Activated CD4-positive, alpha-beta T cell treated with anti-CD3 and anti-CD28 coated beads, Interleukin-2, amount 10 ng/mL, durations not matched to agents 24 days and 14 days (primary cell): ENCODE measurements at regions not wholly inside any gene's neighbourhood (a gene's known extent, or its start where the extent isn't known, plus 50 kb on each side); places are given as distances from the start of the nearest gene placed in this dataset.
A peak's percentile ranks its signal among the peaks of the same experiment; 100 is the strongest.
"Not testable (repeated sequence)": the region's sequence is repeated elsewhere in the genome, so short reads cannot be mapped to it uniquely, and the experiment has no call there.

ENCODE experiments used
- DNase-seq: peaks from one replicate; pipeline ENCODE4 v3.0.0; 2022
- H3K27ac Mint-ChIP-seq: one replicate; pipeline ENCODE4 v1.8.0; 2022; ENCODE audit warnings: mild to moderate bottlenecking, mixed read lengths
- H3K27me3 Mint-ChIP-seq: one replicate; pipeline ENCODE4 v1.8.0; 2022; ENCODE audit warnings: mixed read lengths
- H3K36me3 Mint-ChIP-seq: one replicate; pipeline ENCODE4 v1.8.0; 2022; ENCODE audit warnings: low read depth, mild to moderate bottlenecking, mixed read lengths
- H3K4me1 Mint-ChIP-seq: one replicate; pipeline ENCODE4 v1.8.0; 2021; ENCODE audit warnings: mixed read lengths
- H3K4me3 Mint-ChIP-seq: one replicate; pipeline ENCODE4 v1.8.0; 2022; ENCODE audit warnings: mild to moderate bottlenecking, moderate library complexity, mixed read lengths
- H3K9me3 Mint-ChIP-seq: one replicate; pipeline ENCODE4 v1.8.0; 2021; ENCODE audit warnings: mixed read lengths
- intact Hi-C: fragments of 100-400 bp; cut with micrococcal nuclease; formaldehyde crosslinking; loops from one replicate; pipeline ENCODE4 v1.15.1; 2023

DNA sequence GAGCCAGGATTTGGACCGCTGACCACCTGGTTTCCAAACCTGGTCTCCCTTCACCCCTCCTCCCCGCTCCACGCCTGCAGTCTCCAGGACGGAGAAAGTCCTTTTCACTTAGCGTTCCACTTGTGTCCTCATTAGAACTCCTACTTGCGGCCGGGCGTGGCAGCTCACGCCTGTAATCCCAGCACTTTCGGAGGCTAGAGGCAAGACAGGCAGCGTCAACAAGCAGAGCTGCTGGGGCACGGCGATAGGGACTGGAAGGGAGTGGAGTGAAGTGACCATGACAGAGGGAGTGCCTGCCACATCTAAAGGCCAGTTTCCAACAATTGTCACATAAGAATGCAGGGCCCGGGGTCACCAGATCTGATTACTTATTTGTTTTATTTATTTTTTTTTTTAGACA is 132.5 kb upstream of the NCOR2 start:
- H3K4me1 Mint-ChIP-seq, result no peaks in the 10 kb centered on the region
- H3K36me3 Mint-ChIP-seq, result no peaks in the 10 kb centered on the region
- H3K9me3 Mint-ChIP-seq, result no peaks in the 10 kb centered on the region

DNA sequence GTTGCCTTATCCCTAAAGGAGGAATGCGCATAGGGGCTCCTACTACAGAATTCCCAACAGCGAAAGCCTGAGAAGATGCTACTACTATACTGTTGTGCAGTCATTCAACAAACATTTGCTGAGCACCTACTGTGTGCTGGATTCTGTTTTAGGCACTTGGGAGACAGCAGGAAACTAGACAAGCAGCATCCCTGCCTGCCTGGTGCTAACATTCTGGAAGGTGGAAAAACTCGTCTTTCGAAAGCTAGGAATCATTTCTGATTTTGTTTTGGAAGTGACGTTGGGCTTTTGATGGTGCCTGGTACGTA is 131.5 kb upstream of the NCOR2 start:
- H3K9me3 Mint-ChIP-seq, result no peaks in the 10 kb centered on the region
- peaks cover 18% of the 10 kb centered on the region for H3K27me3 Mint-ChIP-seq
- intact Hi-C loops, result no loop called here
- H3K4me3 Mint-ChIP-seq, result no peak overlapping the region
- H3K36me3 Mint-ChIP-seq, result no peaks in the 10 kb centered on the region
- H3K27ac Mint-ChIP-seq, result no peak overlapping the region
- no peak for DNase-seq
- peaks cover 7% of the 10 kb centered on the region for H3K4me1 Mint-ChIP-seq

More for the DNA sequence above, 132.5 kb upstream of the NCOR2 start:
- Mint-ChIP-seq H3K27ac (no peak overlapping the region), H3K27me3 (peaks cover 18% of the 10 kb centered on the region), H3K4me3 (no peak overlapping the region)
- DNase-seq, result no peak
- intact Hi-C loops, result no loop called here

DNA sequence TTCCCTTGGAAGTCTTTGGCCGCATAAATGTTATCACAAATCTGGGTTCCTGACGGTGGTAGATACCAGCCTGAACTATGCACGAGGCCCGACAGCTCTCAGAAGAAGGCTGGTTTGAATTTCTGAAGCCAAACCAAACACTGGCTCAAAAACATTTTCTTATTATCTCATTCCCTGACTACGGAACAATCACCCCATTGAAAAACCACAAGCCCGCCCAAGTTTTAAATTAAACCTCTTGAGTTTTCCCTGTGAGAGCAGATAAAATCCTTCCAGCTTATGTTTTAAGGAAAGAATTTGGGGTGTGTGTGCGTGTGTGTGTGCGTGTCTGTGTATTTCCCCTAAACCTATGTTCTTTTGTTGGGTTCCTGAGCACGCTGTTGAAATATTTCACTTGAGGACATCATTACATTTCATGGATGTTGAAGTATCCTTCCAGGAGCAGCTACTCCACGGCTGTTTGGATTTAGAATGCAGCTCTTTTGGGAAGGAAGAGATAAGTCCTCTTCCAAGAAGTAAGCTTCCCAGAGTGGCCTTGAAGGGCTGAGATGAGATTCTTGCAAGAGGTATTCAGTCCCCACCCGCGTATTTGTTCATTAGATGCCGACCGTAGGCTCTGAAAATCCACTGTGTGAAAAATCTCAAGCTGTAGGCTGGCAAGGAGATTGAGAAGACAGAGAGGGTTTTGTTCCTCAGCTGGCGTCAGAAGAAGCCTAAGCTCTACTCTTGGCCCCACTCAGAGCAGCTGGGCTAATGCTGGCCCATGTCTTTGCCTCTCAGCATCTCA is 131.0 kb upstream of the NCOR2 start:
- no peak overlapping the region for H3K27ac Mint-ChIP-seq
- H3K4me1 Mint-ChIP-seq, result peaks cover 7% of the 10 kb centered on the region
- intact Hi-C loops, result no loop called here
- H3K36me3 Mint-ChIP-seq, result no peaks in the 10 kb centered on the region
- H3K9me3 Mint-ChIP-seq, result no peaks in the 10 kb centered on the region
- DNase-seq, result no peak
- H3K4me3 Mint-ChIP-seq, result no peak overlapping the region
- peaks cover 16% of the 10 kb centered on the region for H3K27me3 Mint-ChIP-seq

DNA sequence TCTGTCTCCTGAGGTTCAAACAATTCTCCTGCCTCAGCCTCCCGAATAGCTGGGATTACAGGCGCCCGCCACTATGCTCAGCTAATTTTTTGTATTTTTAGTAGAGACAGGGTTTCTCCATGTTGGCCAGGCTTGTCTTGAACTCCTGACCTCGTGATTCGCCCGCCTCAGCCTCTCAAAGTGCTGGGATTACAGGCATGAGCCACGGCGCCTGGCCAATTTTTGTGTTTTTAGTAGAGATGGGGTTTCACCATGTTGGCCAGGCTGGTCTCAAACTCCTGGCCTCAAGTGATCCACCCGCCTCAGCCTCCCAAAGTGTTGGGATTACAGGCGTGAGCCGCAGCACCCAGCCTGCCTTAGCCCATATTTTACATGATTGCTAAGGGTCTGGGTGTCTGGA is 130.3 kb upstream of the NCOR2 start:
- H3K9me3 Mint-ChIP-seq, H3K4me1 Mint-ChIP-seq, H3K36me3 Mint-ChIP-seq, H3K4me3 Mint-ChIP-seq, intact Hi-C loops, DNase-seq, H3K27ac Mint-ChIP-seq: not testable (repeated sequence)
- peaks cover 14% of the 10 kb centered on the region for H3K27me3 Mint-ChIP-seq

DNA sequence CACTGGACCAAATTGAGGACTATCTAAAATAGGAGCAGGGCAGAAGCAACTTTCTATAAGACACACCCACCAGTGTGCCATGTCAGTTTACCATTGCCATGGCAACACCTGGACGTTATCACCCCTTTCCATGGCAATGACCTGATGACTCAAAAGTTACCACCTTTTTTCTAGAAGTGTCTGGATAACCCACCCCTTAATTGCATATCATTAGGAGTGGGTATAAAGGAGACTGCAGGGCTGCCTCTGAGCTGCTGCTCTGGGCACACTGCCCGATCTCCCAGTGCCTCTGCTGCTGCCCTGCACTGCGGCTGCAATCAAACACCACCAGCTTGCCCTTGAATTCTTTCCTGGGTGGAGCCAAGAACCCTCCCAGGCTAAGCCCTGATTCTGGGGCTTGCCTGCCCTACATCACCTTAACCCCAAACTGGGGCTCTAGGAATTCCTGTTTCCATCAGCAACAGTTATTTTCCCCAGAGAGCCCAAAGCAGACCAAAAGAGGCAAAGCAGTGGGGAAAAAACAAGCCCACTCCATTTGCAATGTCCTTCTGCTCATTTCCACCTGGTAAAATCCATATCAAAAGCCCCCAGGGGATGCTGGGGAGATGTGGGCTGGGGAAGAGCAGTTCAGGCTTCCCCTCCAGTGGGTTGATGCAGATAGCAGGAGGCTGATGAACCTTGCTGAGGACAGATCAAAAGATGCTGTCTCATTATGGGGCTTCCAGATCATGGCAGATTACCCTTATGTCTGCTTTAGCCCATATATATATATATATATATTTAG is 129.5 kb upstream of the NCOR2 start:
- DNase-seq, result no peak
- intact Hi-C loops, result no loop called here
- H3K4me1 Mint-ChIP-seq, result peaks cover 7% of the 10 kb centered on the region
- H3K27me3 Mint-ChIP-seq, result peaks cover 11% of the 10 kb centered on the region
- no peak overlapping the region for H3K27ac Mint-ChIP-seq
- no peaks in the 10 kb centered on the region for H3K36me3 Mint-ChIP-seq
- no peak overlapping the region for H3K4me3 Mint-ChIP-seq
- H3K9me3 Mint-ChIP-seq, result peaks cover 6% of the 10 kb centered on the region

DNA sequence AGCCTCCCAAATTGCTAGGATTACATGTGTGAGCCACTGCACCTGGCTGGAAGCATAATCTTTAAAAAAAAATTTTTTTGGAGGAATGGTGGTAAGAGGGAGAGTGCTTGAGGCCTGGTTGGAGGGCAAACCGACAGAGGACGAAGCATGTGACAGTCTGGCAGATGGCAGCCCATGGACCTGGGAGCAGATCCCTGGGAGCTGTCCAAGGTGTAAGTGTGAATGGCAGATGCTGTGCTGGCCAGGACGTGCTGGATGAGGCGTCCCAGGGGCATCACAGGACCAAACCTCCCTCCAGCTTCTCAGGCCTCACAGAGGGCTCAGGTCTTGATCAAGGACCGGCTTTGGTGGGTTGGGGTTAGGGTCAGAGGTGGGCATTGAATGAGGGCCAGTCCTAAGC is 128.4 kb upstream of the NCOR2 start:
- no peak overlapping the region for H3K4me3 Mint-ChIP-seq
- DNase-seq, result no peak
- H3K9me3 Mint-ChIP-seq, result peaks cover 7% of the 10 kb centered on the region
- no peak overlapping the region for H3K27ac Mint-ChIP-seq
- H3K27me3 Mint-ChIP-seq, result peaks cover 11% of the 10 kb centered on the region
- H3K36me3 Mint-ChIP-seq, result no peaks in the 10 kb centered on the region
- intact Hi-C loops, result no loop called here
- peaks cover 7% of the 10 kb centered on the region for H3K4me1 Mint-ChIP-seq

DNA sequence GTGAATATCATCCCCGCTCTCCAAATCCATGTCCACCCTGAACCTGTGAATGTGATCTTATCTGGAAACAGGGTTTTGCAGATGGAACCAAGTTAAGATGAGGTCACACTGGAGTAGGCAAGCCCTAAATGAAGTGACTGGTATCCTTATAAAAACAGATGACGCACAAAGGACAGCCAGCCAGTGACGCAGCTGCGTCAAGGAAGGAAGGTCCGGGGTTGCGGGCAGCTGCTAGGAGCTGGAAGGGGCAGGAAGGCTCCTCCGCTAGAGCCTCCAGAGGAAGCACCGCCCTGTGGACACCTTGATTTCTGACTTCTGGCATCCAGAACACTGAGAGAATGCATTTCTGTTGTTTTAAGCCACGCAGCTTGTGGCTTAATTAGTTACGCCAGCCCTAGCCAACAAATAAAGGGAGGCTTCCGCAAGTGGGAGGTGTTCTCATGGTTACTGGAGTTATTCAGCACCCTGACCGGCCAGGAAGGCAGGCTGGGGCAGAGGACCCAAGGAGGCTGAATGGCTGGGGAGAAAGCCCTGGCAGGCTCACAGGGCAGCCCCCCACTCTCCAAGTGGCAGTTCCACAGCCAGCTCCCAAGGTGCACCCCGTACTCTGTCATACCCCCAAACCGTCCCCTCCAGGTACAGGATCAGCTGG is 127.6 kb upstream of the NCOR2 start:
- no peak overlapping the region for H3K4me3 Mint-ChIP-seq
- no peaks in the 10 kb centered on the region for H3K36me3 Mint-ChIP-seq
- intact Hi-C loops, result no loop called here
- no peak for DNase-seq
- H3K4me1 Mint-ChIP-seq, result peaks cover 7% of the 10 kb centered on the region
- H3K27me3 Mint-ChIP-seq, result peaks cover 11% of the 10 kb centered on the region
- H3K9me3 Mint-ChIP-seq, result peaks cover 7% of the 10 kb centered on the region
- H3K27ac Mint-ChIP-seq, result no peak overlapping the region

DNA sequence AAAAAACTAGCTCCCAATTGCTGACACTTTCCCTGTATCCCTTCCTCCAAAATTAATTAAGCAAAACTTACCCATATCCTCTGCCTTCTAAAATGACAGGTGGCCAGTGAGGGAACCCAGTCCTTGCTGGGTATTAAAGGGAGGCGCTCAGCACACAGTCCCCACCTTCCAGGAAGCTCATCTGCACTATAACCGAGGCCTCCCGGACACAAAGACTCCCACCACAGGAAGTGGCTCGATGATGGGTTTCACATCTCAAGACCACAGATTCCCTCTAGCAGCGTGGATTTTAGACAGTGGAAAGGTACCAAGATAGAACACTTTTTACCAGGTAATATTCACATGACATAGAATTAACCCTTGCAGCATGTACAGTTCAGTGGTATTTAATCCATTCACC is 126.8 kb upstream of the NCOR2 start:
- intact Hi-C loops, result no loop called here
- DNase-seq, result peak; percentile 70
- H3K27ac Mint-ChIP-seq, result no peak overlapping the region
- H3K4me3 Mint-ChIP-seq, result no peak overlapping the region
- H3K9me3 Mint-ChIP-seq, result peaks cover 7% of the 10 kb centered on the region
- no peaks in the 10 kb centered on the region for H3K36me3 Mint-ChIP-seq
- H3K27me3 Mint-ChIP-seq, result peaks cover 7% of the 10 kb centered on the region
- H3K4me1 Mint-ChIP-seq, result peaks cover 7% of the 10 kb centered on the region

DNA sequence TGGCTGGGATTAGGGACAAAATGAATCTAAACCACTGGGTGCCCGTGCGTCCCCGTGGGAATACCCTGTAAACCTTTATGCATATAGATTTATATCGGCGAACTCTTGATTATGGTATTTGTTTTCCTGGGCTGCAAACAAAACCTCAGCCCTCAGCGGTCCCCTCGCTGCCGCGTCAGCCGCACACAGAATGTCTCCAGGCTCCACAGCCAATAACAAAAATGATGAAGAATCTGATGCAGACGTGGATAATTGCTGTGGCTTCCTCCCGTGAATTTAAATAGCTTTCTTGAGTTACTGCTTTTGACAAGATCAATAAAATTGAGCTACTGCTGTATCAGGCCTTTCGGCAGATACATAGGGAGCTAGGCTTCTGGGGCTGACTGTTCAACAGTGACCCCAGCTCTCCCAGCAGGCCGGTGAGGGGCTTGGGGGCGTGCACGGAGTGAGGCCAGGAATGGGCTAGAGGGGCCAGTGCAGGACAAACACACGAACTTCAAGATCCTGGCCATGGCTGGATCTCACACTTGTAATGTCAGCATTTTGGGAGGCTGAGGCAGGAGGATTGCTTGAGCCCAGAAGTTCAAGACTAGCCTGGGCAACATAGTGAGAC is 125.8 kb upstream of the NCOR2 start:
- DNase-seq, result no peak
- Mint-ChIP-seq H3K27ac (peak overlapping the region; percentile 29), H3K4me3 (no peak overlapping the region)

DNA sequence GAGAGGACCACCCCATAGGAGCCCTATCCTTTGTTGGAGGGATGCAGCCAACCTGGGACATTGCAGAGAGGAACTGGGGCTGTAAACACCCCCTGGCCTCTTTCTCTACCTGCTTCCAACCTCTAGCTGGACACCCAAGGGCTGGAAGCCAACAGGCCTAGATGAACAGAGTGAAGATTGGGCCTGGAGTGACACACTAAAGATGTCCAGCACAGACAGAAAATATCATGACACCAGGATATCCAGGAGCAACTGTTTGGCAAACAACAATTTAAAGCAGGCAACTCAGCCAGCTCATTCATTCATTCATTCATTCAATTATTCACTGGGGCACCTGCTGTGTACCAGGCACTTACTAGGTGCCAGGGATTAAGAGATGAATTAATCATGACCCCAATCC is 125.0 kb upstream of the NCOR2 start:
- peaks cover 7% of the 10 kb centered on the region for H3K9me3 Mint-ChIP-seq
- no peaks in the 10 kb centered on the region for H3K36me3 Mint-ChIP-seq
- no peak overlapping the region for H3K4me3 Mint-ChIP-seq
- H3K27me3 Mint-ChIP-seq, result no peaks in the 10 kb centered on the region
- no peak overlapping the region for H3K27ac Mint-ChIP-seq
- DNase-seq, result no peak
- intact Hi-C loops, result no loop called here
- peaks cover 13% of the 10 kb centered on the region for H3K4me1 Mint-ChIP-seq

More for the DNA sequence above, 125.8 kb upstream of the NCOR2 start:
- Mint-ChIP-seq H3K27me3 (no peaks in the 10 kb centered on the region), H3K36me3 (no peaks in the 10 kb centered on the region), H3K9me3 (peaks cover 7% of the 10 kb centered on the region), H3K4me1 (peaks cover 10% of the 10 kb centered on the region)
- intact Hi-C loops, result no loop called here

DNA sequence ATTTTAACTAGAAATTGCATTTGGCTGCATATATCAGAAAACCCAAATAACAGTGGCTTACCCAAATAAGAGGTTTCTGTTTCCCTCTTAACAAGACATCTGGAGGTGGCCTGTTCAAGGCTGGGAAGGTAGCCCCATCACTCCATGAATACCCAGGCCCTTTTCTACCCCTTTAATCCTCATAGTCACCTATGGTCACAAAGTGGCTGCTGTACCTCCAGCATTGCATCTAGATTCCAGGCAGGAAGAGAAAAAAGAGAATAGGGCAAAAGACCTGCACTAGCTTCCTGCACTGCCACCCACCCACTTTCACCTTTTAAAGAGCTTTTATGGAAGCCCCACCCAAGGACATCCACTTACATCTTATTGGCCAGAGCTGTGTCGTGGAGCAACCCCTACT is 124.0 kb upstream of the NCOR2 start:
- Mint-ChIP-seq H3K27me3 (peaks cover 2% of the 10 kb centered on the region), H3K27ac (no peak overlapping the region), H3K9me3 (peaks cover 10% of the 10 kb centered on the region), H3K4me3 (no peak overlapping the region), H3K4me1 (peaks cover 18% of the 10 kb centered on the region), H3K36me3 (no peaks in the 10 kb centered on the region)
- intact Hi-C loops, result no loop called here
- no peak for DNase-seq

DNA sequence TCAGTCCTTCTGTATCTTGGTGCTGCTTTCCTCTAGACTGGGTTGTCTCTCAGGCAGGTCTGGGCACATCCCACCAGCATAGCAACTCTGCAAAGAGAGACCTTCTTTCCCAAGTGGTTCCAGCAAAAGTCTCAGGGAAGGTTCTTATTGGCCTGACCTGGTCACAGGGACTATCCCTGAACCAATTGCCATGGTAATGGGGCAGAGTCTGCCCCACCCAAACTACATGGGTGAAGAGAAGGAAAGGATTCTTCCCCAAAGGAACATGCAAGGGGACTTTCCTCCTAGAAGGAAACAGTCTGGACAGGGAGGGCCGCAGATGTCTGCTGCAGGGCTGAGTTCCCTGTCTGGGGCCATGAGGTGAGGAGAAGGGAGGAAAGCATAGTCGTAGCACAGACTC is 122.2 kb upstream of the NCOR2 start:
- Mint-ChIP-seq H3K4me1 (peaks cover 27% of the 10 kb centered on the region), H3K36me3 (no peaks in the 10 kb centered on the region), H3K9me3 (peaks cover 10% of the 10 kb centered on the region), H3K4me3 (no peak overlapping the region), H3K27me3 (peaks cover 5% of the 10 kb centered on the region), H3K27ac (no peak overlapping the region)
- intact Hi-C loops, result no loop called here
- no peak for DNase-seq

DNA sequence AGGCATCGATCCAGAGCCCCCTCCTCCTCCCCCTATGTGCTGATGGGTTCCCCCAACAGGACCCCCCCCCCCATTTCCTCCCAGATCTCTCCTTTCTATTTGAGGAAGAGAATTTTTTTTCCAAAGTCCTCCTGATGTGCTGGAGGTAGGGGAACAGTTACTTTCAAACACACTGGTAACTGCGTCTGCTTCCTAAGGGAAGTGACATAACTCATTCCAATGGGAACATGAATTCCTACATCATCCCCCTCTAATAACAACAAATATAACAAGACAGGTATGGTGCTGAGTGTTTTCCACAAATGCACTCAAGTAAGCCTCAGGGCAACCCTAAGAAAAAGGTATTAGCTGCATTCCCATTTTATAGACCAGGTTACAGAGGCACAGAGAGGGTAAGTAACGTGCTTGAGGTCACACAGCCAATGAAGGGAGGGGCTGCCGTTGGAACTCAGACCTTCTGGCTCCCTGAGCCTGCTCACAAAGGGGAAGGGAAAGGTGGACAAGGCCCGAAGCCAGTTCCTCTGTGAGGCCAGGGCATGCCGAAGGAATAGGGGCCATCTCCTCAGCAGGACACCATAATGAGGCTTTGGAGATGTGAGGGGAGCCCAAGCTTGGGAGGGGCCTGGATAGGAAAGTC is 121.1 kb upstream of the NCOR2 start:
- no peak overlapping the region for H3K27ac Mint-ChIP-seq
- intact Hi-C loops, result no loop called here

More for the DNA sequence above, 121.1 kb upstream of the NCOR2 start:
- DNase-seq, result no peak
- no peak overlapping the region for H3K4me3 Mint-ChIP-seq
- peaks cover 10% of the 10 kb centered on the region for H3K9me3 Mint-ChIP-seq
- no peaks in the 10 kb centered on the region for H3K36me3 Mint-ChIP-seq
- peaks cover 22% of the 10 kb centered on the region for H3K4me1 Mint-ChIP-seq
- peaks cover 7% of the 10 kb centered on the region for H3K27me3 Mint-ChIP-seq
